GM18511 (cell line): ENCODE measurements at regions not wholly inside any gene's neighbourhood (a gene's known extent, or its start where the extent isn't known, plus 50 kb on each side); places are given as distances from the start of the nearest gene placed in this dataset.
"Not testable (repeated sequence)": the region's sequence is repeated elsewhere in the genome, so short reads cannot be mapped to it uniquely, and the experiment has no call there.

ENCODE experiments used
- ATAC-seq: cut with Tn5 transposase; IDR thresholded peaks from one replicate; pipeline ENCODE4 v1.9.1; 2021; ENCODE audit warnings: mild to moderate bottlenecking, moderate library complexity; ENCODE audit not compliant: unreplicated experiment

DNA sequence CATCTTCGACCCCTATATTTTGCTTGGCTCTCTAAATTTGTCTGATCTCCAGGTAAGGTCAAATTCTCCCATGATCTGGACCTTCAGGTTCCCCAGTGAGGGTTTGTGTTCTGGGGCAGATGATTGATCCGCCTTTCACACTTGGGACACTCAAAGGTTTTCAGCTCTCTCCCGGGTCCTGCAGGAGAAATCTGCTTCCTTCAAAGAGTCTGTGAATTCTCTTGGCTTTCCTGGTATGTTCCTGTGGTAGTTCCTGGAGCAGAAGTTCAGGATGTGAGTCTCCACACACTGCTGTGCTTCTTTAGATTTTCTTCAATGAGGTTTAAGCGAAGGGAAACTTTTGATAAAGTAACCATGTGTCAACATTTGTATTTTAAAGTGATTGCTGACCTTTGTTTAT, 318.0 kb downstream of the TAF11L14 start:
- no peak for ATAC-seq

DNA sequence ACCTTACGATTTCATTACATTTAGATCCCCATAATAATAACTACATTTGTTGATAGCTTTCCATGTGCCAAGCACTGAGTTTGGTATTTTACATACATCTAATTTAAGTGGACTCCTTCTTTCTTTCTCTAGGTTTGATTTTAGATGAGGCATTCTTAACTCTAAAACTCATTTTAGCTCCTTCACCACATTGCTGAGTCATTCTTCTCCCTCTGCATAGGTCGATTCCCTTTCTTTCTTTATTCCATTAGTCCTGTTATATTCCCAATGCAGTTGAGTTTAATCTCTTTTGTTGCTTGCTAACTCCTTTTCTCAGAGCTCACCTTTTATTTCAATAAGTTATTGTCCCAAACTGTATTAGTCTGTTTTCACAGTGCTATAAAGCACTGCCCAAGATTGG, 329.8 kb downstream of the TAF11L14 start:
- no peak for ATAC-seq

DNA sequence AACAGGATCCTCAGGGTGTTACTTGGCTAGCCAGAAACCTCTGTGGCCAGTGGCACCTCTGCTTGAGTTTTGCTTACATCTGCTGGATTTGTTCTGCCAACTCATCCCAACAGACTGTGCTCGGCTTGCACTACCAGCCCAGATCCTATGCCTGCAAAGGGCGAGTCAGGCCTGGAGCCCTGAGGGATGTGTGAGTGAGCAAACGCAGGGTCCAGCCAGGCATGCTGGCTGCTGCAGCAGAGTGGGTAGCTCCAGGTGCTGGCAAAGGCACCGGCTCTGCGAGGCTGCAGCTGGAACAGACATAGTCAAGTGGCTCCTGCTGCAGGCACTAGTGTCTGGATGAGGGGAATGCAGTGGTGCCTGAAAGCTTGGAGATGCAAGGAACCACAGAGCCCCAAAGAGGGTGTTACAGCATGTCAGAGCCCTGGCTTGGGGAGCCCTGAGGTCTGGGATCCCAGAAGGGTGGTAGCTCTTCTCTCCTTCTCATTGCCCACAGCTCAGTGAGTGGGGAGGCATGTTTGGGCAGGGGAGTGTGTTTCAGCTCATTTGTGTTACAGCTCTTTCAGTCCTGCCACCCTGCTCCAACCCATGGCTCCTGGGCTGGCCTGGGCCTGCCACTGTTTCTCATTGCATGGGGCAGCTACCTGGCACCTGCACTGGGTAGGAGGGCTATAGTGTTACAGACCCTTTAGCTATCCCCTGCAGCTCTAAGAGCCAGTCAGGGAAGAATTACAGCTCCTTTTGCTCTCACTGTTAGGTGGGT, 332.6 kb downstream of the TAF11L14 start:
- ATAC-seq, result no peak

DNA sequence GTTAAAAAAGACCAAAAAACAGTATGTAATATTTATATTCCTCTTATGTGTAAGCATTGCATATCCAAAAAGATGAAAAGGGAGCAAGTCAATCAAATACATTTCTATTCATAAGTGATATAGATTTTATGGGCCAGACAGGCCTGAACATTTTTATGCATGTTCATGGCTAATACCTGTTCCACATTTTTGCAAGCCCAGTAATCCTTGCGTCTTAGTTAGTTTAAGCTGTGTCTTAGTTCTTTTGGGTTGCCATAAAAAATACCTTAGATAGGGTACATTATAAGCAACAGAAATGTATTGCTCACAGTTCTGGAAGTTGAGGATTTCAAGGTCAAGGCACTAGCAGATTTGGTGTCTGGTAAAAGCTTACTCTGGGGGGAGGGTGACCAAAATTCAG, 342.1 kb downstream of the TAF11L14 start:
- no peak for ATAC-seq

DNA sequence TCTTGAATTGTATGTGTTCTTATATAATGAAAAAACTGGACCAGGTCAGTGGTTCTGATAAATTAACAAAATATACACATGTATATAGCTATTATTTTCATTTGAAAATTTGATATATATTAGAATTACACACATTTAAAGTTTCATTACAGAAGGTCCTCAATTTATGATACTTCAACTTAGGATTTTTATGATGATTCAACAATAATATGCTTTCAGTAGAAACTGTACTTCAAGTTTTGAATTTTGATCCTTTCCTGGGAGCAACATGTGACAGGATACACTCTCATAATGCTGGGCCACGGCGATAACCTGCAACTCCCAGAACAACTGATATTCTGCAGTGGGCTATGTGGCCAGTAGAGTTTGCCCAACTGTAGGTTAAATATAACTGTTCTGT, 344.7 kb downstream of the TAF11L14 start:
- ATAC-seq, result no peak

DNA sequence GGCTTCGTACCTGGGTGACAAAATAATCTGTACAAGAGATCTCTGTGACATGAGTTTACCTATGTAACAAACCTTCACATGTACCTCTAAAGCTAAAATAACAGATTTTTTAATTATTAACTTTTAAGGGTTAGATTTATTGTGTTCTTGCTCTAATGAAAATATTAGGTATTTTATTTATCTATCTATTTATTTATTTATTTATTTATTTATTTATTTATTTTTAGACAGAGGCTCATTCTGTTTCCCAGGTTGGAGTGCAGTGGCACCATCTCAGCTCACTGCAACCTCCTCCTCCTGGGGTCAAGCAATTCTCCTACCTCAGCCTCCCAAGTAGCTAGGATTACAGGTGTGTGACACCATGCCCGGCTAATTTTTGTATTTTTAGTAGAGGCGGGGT, 348.4 kb downstream of the TAF11L14 start:
- ATAC-seq, result not testable (repeated sequence)

DNA sequence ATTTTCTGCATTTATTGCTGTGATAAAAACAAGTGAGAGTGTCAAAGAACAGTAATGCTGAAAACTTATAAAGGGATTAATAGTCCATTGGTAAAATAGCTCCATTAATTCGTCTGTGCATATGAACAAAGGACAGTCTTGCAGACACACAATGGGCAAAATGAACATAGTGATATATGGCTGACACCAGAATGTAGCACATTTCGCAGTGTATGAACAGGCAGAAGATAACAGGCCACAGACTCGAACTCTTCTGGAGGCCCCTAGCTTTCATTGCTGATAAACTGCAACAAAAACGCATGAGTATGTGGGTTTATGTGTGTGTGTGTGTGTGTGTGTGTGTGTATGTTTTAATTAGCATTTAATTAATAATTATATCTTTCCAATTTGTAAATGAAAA, 354.8 kb downstream of the TAF11L14 start:
- no peak for ATAC-seq

DNA sequence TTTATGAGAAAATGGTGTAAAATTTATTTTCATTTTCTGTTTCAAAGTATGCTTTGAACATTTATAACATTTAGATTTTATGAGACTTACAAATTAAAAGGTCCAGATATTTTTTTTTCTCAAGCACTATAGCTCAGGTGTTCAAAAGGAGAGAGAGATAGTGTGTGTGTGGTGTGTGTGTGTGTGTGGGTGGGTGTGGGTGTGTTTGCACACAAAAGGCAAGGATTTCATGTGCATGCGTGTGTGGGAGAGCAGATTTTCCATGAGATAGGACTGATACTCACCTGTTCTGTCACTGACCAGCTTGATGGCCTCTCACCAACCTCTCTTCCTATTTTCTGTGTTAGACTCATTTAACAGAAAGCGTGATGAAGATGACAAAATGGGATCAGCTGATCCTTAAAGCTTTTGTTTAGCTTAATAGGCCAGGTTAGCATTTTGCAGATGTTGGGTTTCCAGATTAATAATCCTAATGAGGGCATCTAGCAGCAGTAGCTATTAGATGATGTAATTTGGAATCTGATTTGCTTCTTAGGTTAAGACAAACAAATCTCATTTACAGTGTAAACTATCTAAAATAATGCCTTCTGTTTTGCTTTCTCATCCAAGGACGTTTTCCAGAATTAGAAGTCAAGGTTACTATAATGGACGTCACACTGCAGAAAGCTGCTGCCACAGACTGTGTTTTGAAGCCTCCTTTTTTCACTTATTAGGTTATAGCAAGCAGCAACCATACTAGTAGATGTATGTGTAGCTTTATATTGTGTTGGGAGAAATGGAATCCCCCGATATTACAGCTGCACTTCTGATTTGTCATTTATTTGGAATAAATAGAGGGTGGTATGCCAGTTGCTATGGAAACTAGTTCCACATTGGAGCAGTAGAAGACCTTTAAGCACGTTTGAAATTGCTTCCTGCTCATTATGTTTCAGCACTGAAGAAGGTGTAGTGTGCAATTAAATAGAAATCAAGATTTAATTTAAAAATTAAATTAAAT, 355.6 kb downstream of the TAF11L14 start:
- ATAC-seq, result no peak

DNA sequence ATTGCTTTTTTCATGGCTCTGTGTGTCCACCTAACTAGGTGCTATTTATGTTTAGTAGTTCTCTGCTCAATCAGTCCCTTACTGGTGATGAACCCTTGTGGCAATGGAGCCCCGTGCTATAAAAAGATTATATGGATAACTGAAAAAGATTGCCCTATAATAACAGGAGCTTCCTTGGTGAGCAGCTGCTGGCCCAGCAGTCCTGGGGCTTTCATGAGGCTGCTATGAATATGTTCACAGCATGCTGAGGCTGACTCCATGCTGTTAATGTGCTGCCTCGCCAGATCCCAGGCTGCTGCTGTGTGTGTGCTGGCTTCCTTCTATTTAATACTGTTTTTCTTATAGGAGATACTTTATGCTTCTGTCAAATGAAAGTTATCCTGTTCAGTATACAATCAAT, 357.5 kb downstream of the TAF11L14 start:
- no peak for ATAC-seq

DNA sequence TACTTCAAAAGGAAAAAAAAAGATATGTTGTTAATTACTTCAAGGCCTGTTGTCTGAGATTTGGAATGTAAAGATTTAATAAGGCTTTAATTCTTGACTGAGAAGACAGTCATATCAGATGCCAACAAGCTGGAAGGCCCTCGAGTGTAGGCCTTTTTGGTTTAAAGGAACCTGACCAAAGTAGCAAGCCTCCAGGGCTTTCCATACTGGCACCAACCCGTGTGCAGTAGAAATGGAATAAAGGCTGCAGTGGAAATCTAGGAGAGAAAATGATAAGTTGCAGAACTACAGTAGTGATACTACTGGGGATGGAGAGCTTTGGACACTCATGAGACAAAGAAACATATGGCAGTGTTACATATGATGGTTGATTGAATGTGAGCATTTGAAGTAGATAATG, 358.0 kb downstream of the TAF11L14 start:
- no peak for ATAC-seq

DNA sequence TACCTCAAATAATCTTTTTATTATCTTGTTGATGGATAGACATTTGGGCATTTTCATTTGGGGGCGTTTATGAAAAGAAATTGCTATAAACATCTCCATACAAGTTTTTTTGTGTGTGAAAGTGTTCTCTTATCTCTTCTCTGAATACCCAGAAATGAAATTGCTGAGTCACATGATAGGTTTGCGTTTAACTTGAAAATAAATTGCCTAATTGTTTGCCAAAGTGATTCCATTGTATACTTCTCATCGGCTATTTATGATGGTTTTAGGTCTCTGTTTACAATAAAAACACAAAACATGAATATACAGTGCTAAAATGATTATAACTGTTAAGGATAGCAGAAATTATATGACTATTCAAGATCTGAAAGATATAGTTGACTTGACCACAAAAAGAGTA, 361.7 kb downstream of the TAF11L14 start:
- ATAC-seq, result no peak

DNA sequence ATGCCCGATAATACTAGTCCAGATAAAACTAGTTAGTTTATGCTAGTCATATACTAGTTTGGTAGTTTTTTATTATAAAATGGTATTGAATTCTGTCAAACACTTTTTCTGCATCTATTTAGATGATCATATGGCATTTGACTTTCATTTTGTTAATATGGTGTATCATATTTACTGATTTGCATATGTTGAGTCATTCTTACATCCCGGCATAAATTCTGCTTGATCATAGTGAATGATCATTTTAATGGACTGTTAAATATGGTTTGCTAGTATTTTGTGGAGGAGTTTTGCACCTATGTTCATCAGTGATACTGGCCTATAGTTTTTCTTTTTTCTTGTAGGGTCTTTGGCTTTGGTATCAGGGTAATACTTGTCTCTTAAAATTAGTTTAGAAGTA, 365.6 kb downstream of the TAF11L14 start:
- no peak for ATAC-seq

DNA sequence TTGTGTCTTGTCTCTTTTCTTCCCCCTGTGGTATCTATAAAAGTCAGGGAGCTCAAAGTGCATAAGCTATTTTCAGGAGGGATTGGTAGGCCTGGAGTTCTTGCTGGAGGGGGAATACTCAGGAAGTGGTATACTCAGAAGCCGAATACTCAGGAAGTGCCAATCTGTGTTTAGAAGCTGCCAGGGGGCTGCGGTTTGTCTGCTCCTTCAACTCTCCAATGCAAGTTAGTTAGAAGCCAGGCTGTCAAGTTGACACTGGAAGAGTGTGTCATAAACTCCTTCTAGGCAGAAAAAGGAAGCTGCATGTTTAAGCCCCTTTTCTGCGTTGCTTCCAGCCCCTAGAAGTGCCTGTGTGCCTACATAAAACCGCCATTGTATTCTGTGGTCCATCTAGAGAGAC, 366.5 kb downstream of the TAF11L14 start:
- no peak for ATAC-seq

DNA sequence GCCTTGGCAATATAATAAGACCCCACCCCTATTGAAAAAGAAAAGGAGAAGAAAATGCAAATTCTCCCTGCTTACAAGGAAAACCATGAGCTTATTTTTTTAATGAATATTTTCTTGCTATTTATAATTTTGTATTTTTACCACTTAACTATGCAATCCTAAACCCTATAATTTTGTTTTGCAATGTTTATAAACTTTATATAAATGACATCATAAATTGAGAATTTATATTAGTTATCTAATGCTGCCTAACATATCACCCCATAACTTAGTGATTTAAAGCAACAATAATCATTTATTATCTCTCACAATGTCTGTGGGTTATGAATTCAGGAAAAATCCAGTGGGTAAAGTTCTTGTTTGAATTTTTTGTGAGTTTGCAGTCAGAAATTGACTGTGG, 369.1 kb downstream of the TAF11L14 start:
- ATAC-seq, result no peak

DNA sequence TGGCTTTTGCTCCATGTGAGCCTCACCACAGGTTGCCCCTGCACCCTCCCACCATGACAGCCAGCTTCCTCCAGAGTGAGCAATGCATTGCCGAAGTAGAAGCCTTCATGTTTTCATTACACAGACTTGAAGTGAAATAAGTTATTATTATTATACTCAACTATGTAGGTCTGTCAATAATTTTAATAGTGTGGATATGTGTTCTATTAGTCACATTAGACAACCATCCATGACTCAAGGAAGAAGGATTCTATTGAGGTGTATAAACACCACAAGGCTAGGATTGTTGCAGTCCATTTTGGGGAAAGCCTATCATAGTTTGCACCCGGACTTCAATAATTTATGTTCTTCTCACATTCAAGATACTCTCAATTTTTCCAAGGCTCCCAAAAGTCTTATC, 369.5 kb downstream of the TAF11L14 start:
- ATAC-seq, result no peak

DNA sequence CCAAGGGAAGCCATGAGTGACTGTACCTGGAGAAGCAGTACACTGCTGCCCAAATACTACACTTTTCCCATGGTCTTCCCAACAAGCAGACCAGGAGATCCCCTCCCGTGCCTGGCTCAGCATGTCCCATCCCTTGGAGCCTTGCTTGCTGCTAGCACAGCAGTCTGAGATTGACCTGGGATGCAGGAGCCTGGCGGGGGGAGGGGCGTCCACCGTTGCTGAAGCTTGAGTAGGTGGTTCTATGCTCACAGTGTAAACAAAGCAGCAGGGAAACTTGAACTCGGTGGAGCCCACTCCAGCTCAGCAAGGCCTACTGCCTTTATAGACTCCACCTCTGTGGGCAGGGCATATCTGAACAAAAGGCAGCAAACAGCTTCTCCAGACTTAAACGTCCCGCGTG, 372.0 kb downstream of the TAF11L14 start:
- ATAC-seq, result not testable (repeated sequence)

DNA sequence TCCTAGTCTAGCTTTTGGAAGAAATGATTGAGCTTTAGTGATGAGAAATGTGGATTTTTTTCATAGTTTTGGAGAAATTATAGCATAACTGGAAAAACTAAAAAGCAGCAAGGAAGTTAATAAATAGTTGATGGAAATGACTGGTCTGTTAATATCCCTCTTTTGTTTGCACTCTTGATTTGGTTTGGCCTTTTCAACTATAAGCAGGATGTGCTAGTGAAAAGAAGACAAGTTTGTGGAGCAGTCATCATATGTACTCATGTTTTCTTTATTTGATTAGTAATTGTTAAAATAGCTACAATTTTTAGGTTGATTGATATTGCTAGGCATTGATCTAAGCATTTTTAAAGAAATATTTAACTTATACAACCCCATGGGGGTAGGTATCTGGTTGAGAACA, 374.7 kb downstream of the TAF11L14 start:
- no peak for ATAC-seq

DNA sequence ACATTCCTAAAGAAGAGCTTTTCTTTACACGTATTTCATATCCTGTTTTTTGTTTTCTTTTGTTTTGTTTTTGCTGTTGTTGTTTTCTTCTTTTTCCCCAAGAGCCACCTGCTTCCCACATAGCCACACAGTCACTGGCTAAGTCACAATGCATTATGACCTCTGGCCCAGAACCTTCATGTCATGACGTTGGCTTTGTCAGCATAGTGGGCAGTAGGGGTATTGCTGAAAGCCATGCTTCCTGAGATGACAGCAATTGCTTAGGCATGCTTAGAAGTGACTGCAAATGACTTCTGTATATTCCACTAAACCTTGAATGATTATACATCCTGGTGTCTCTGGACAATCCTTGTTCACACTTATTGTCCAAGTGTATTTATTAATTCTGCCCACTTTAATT, 375.8 kb downstream of the TAF11L14 start:
- ATAC-seq, result no peak

DNA sequence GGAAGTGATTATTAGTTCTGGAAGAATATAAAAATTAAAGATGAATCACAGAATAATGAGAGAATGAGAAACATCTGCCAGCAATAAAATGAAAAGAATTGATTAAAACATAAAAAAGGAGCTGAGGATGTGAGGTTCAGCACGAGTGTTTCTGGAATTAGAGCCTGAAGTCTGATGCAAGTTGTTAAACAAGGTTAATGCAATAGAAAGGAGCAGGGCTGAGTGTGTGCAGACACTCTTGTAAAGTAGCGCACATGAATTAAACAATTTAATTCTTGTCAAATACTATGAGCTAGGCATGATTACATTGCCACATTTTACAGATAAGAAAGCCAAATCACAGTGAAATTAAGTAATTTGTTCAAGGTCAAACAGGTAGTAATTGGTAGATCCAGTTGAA, 384.2 kb downstream of the TAF11L14 start:
- no peak for ATAC-seq

DNA sequence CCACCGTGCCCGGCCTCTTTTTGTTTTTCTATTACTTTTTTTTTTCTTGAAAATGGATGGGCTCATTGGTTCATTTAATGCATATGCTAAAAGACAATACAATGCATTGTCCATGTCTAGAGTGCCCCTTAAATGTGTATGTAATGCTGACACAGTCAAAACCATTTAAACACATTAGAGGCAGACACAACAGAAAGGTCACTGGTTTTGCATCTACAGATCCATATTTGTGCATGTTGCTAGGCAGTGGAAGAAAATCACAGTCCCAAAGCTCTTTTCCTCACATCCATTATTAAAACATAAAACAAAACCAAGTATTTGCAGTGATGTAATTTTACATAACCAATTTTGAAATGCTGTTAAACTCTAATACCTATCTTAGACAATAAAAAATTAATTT, 389.0 kb downstream of the TAF11L14 start:
- ATAC-seq, result no peak

DNA sequence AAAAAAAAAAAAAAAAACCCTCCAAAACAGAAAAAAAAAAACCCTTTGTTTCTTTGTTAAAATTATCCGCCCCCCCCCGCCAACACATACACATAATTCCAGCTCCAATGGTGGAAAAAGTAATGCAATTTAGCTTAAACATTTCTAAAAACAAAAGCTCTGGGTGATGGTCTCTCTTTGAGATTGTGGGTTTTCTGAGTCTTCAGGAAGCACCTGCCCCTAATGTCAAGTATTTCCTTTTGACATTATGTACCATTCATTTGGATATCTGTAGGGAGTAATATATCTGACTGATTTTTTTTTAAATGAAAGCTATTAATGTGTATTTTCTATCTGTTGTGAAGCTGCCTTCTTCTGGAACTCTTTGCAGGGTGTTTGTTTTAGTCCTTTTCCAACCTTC, 389.7 kb downstream of the TAF11L14 start:
- ATAC-seq, result no peak

DNA sequence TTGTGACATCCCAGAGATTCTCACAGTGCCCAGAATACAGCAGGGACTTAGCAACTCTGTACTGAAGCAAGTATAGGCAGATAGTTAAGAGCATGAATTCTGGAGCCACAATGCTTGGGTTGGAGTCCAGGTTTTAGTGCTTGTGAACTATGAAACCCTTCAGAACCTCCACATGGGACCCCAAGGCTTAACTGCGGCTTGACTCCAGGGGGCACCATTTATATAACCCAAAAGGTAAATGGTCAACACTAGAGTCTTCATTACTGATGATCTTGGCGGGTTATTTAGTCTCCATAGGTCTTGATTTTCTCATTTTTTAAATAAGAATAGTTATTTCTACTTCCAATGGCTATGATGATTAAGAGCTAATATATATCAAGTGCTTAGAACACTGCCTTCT, 390.3 kb downstream of the TAF11L14 start:
- no peak for ATAC-seq
